ENCODE measurements at regions not wholly inside any gene's neighbourhood (a gene's known extent, or its start where the extent isn't known, plus 50 kb on each side); places are given as distances from the start of the nearest gene placed in this dataset.
"Not testable (repeated sequence)": the region's sequence is repeated elsewhere in the genome, so short reads cannot be mapped to it uniquely, and the experiment has no call there.

GRCh38 chr3:15998911-15999310, 175.6 kb upstream of the GALNT15 start:
- no peak for DNase-seq (ENCODE audit: low read depth)
- TF ChIP-seq CTCF (IDR thresholded peaks at IDR 0.05; ENCODE audit: insufficient read depth, low read length), result no peak
- H3K4me3 ChIP-seq (ENCODE audit: low read depth, low read length), result no peak overlapping the region

GRCh38 chr3:16004812-16005211, 169.7 kb upstream of the GALNT15 start:
- no peak for TF ChIP-seq CTCF (IDR thresholded peaks at IDR 0.05; ENCODE audit: insufficient read depth, low read length)
- DNase-seq (ENCODE audit: low read depth), result no peak
- H3K4me3 ChIP-seq (ENCODE audit: low read depth, low read length), result no peak overlapping the region

GRCh38 chr3:16011376-16011775, 163.1 kb upstream of the GALNT15 start:
- no peak for TF ChIP-seq CTCF (IDR thresholded peaks at IDR 0.05; ENCODE audit: insufficient read depth, low read length)
- DNase-seq (ENCODE audit: low read depth), result no peak
- H3K4me3 ChIP-seq (ENCODE audit: low read depth, low read length), result no peak overlapping the region

GRCh38 chr3:16012086-16012485, 162.4 kb upstream of the GALNT15 start:
- TF ChIP-seq CTCF (IDR thresholded peaks at IDR 0.05; ENCODE audit: insufficient read depth, low read length), result no peak
- DNase-seq (ENCODE audit: low read depth), result peak; percentile 61

GRCh38 chr3:16013568-16013967, 160.9 kb upstream of the GALNT15 start:
- no peak for TF ChIP-seq CTCF (IDR thresholded peaks at IDR 0.05; ENCODE audit: insufficient read depth, low read length)
- DNase-seq (ENCODE audit: low read depth), result peak; percentile 59

More at GRCh38 chr3:16012086-16012485, 162.4 kb upstream of the GALNT15 start:
- H3K4me3 ChIP-seq (ENCODE audit: low read depth, low read length), result no peak overlapping the region

GRCh38 chr3:16021801-16022200, 152.7 kb upstream of the GALNT15 start:
- not testable (repeated sequence) for H3K4me3 ChIP-seq (ENCODE audit: low read depth, low read length); DNase-seq (ENCODE audit: low read depth)

More at GRCh38 chr3:16013568-16013967, 160.9 kb upstream of the GALNT15 start:
- H3K4me3 ChIP-seq (ENCODE audit: low read depth, low read length), result no peak overlapping the region

- DNase-seq (ENCODE audit: low read depth); H3K4me3 ChIP-seq (ENCODE audit: low read depth, low read length): not testable (repeated sequence)
Observed at GRCh38 chr3:16023881-16024280, 150.6 kb upstream of the GALNT15 start.

- DNase-seq (ENCODE audit: low read depth), result no peak
- no peak overlapping the region for H3K4me3 ChIP-seq (ENCODE audit: low read depth, low read length)
- TF ChIP-seq CTCF (IDR thresholded peaks at IDR 0.05; ENCODE audit: insufficient read depth, low read length), result no peak
Observed at GRCh38 chr3:16024548-16024947, 149.9 kb upstream of the GALNT15 start.

Measured in fibroblast of the aortic adventitia (primary cell).